Osteocyte (in vitro differentiated cells): ENCODE measurements at regions not wholly inside any gene's neighbourhood (a gene's known extent, or its start where the extent isn't known, plus 50 kb on each side); places are given as distances from the start of the nearest gene placed in this dataset.

Source experiments
- DNase-seq: peaks from one replicate; pipeline ENCODE4 v3.0.0; 2021; ENCODE audit warnings: mixed read lengths; ENCODE audit not compliant: unreplicated experiment; ENCODE audit errors: extremely low spot score
- H3K27ac Mint-ChIP-seq: one replicate; pipeline ENCODE4 v1.8.0; 2021; ENCODE audit warnings: mild to moderate bottlenecking, mixed read lengths; ENCODE audit not compliant: unreplicated experiment
- H3K27me3 Mint-ChIP-seq: one replicate; pipeline ENCODE4 v1.8.0; 2021; ENCODE audit warnings: mixed read lengths; ENCODE audit not compliant: unreplicated experiment
- H3K36me3 Mint-ChIP-seq: one replicate; pipeline ENCODE4 v1.8.0; 2021; ENCODE audit warnings: mixed read lengths; ENCODE audit not compliant: unreplicated experiment
- H3K4me1 Mint-ChIP-seq: one replicate; pipeline ENCODE4 v1.8.0; 2021; ENCODE audit warnings: mixed read lengths; ENCODE audit not compliant: unreplicated experiment
- H3K4me3 Mint-ChIP-seq: one replicate; pipeline ENCODE4 v1.8.0; 2021; ENCODE audit warnings: mild to moderate bottlenecking, moderate library complexity, mixed read lengths; ENCODE audit not compliant: unreplicated experiment
- H3K9me3 Mint-ChIP-seq: one replicate; pipeline ENCODE4 v1.8.0; 2021; ENCODE audit warnings: mixed read lengths; ENCODE audit not compliant: unreplicated experiment
- CTCF ChIP-seq: fragments of 200-600 bp; sonication (generic); IDR thresholded peaks from 2 replicates; pipeline ENCODE4 v1.5.0; 2021; ENCODE audit warnings: antibody characterized with exemption, mild to moderate bottlenecking, moderate library complexity

GRCh38 chr1:208577381-208577905 lies 333.3 kb upstream of the PLXNA2 start:
- Mint-ChIP-seq H3K27ac (no peak overlapping the region), H3K36me3 (no peaks in the 10 kb centered on the region), H3K4me3 (no peak overlapping the region), H3K27me3 (peaks cover 5% of the 10 kb centered on the region), H3K9me3 (no peaks in the 10 kb centered on the region), H3K4me1 (no peaks in the 10 kb centered on the region)
- DNase-seq: no peak
- TF ChIP-seq CTCF: no peak

DNA sequence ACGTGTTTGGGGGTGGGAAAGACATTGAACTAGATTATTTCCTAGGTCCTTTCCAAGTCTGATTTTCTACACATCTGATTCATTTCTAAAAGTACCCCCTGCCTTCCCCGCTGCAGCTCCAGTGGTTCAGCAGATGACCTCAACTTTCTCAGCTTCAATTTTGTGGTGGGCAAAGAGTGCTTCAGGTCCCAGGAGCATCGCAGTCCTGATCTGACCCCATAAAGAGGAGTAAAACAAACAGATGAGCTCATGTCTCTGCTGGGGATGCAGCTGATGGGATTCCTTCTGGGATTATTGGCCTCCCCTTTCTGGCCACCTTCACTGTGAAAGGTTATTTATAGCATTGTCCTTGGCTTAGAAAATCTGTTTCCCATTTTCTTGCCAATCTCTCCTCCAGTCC lies 337.0 kb upstream of the PLXNA2 start:
- no peaks in the 10 kb centered on the region for H3K4me1 Mint-ChIP-seq

GRCh38 chr1:208581667-208582066 lies 337.5 kb upstream of the PLXNA2 start:
- Mint-ChIP-seq H3K36me3 (no peaks in the 10 kb centered on the region), H3K27me3 (no peaks in the 10 kb centered on the region), H3K9me3 (no peaks in the 10 kb centered on the region), H3K4me1 (no peaks in the 10 kb centered on the region), H3K27ac (no peak overlapping the region), H3K4me3 (no peak overlapping the region)
- no peak for TF ChIP-seq CTCF
- DNase-seq: no peak

More for the DNA sequence above, 337.0 kb upstream of the PLXNA2 start:
- no peak for DNase-seq
- Mint-ChIP-seq H3K9me3 (no peaks in the 10 kb centered on the region), H3K27ac (no peak overlapping the region), H3K27me3 (no peaks in the 10 kb centered on the region), H3K36me3 (no peaks in the 10 kb centered on the region), H3K4me3 (no peak overlapping the region)
- no peak for TF ChIP-seq CTCF

- TF ChIP-seq CTCF: no peak
- Mint-ChIP-seq H3K27ac (no peak overlapping the region), H3K9me3 (no peaks in the 10 kb centered on the region), H3K4me3 (no peak overlapping the region), H3K4me1 (no peaks in the 10 kb centered on the region), H3K36me3 (no peaks in the 10 kb centered on the region), H3K27me3 (no peaks in the 10 kb centered on the region)
- no peak for DNase-seq
These were observed 340.1 kb upstream of the PLXNA2 start for GRCh38 chr1:208584167-208584755.

- no peak for TF ChIP-seq CTCF
- Mint-ChIP-seq H3K27ac (no peak overlapping the region), H3K4me1 (no peaks in the 10 kb centered on the region), H3K4me3 (no peak overlapping the region), H3K36me3 (no peaks in the 10 kb centered on the region), H3K27me3 (peaks cover 4% of the 10 kb centered on the region), H3K9me3 (no peaks in the 10 kb centered on the region)
- no peak for DNase-seq
These were observed 342.9 kb upstream of the PLXNA2 start for GRCh38 chr1:208587110-208587509.
